ENCODE measurements at regions not wholly inside any gene's neighbourhood (a gene's known extent, or its start where the extent isn't known, plus 50 kb on each side); places are given as distances from the start of the nearest gene placed in this dataset.

- TF ChIP-seq, protein P1, sequence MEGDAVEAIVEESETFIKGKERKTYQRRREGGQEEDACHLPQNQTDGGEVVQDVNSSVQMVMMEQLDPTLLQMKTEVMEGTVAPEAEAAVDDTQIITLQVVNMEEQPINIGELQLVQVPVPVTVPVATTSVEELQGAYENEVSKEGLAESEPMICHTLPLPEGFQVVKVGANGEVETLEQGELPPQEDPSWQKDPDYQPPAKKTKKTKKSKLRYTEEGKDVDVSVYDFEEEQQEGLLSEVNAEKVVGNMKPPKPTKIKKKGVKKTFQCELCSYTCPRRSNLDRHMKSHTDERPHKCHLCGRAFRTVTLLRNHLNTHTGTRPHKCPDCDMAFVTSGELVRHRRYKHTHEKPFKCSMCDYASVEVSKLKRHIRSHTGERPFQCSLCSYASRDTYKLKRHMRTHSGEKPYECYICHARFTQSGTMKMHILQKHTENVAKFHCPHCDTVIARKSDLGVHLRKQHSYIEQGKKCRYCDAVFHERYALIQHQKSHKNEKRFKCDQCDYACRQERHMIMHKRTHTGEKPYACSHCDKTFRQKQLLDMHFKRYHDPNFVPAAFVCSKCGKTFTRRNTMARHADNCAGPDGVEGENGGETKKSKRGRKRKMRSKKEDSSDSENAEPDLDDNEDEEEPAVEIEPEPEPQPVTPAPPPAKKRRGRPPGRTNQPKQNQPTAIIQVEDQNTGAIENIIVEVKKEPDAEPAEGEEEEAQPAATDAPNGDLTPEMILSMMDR (conservative IDR thresholded peaks at IDR 0.05), result no peak
- H2BK15ac ChIP-seq (ENCODE audit: low read depth, low read length), result no peak overlapping the region
- H2AFZ ChIP-seq (ENCODE audit: low read length), result no peak overlapping the region
- Mint-ChIP-seq H3K27ac (no peak overlapping the region), H3K27me3 (ENCODE audit: low read depth) (no peaks in the 10 kb centered on the region), H3K4me3 (no peak overlapping the region), H3K9me3 (peaks cover 0 to 1% of the 10 kb centered on the region in 2 experiments; a peak in 1 of 5 replicates), H3K4me1 (peaks cover 0 to 1% of the 10 kb centered on the region in 2 experiments; a peak in 1 of 4 replicates), H3K36me3 (ENCODE audit: insufficient read depth in 1 of 3, low read depth in 3 of 3) (0 out of 7 replicates have a peak, but pooled peaks cover 0 to 5% (median 0%) of the 10 kb centered on the region in 3 experiments)
- no peak overlapping the region for H3K27ac ChIP-seq (ENCODE audit: insufficient read length, low read depth, low read length)
- DNase-seq, result no peak
- H3K9me3 ChIP-seq (ENCODE audit: control insufficient read depth, low read depth, low read length), result no peaks in the 10 kb centered on the region
- no peak overlapping the region for H3K23ac ChIP-seq (ENCODE audit: insufficient read length, low read depth, low read length)
- no peaks in the 10 kb centered on the region for H3K4me1 ChIP-seq (ENCODE audit: insufficient read depth, low read length)
- H3K4ac ChIP-seq (ENCODE audit: low read depth, low read length), result no peak overlapping the region
- H3K14ac ChIP-seq (ENCODE audit: insufficient read depth, low read length), result no peak overlapping the region
- no peak overlapping the region for H4K8ac ChIP-seq (replicated peaks; ENCODE audit: insufficient read length, low read depth, low read length)
- H3K56ac ChIP-seq (ENCODE audit: insufficient read length, low read depth, low read length), result no peak overlapping the region
- H3K9ac ChIP-seq (ENCODE audit: extremely low read depth, insufficient read length, low read length), result no peak overlapping the region
- H4K20me1 ChIP-seq (ENCODE audit: control insufficient read depth, insufficient read depth, insufficient read length), result no peaks in the 10 kb centered on the region
- H3K18ac ChIP-seq (ENCODE audit: insufficient read length, low read depth, low read length), result no peak overlapping the region
- H3K27me3 ChIP-seq (ENCODE audit: insufficient read depth, low read length), result no peaks in the 10 kb centered on the region
- H3K4me2 ChIP-seq (ENCODE audit: insufficient read depth, insufficient read length, low read length), result no peak overlapping the region
- no peak overlapping the region for H2BK5ac ChIP-seq (ENCODE audit: insufficient read length, low read length)
- no peak overlapping the region for H2BK20ac ChIP-seq (ENCODE audit: low read depth, low read length, poor library complexity, severe bottlenecking)
- H3K23me2 ChIP-seq (ENCODE audit: insufficient read length, low read depth, low read length, poor library complexity, severe bottlenecking), result no peaks in the 10 kb centered on the region
- no peak overlapping the region for H2BK12ac ChIP-seq (ENCODE audit: insufficient read length, low read depth, low read length)
- H2AK5ac ChIP-seq (ENCODE audit: insufficient read length, low read length), result no peak overlapping the region
- no peak overlapping the region for H4K5ac ChIP-seq (ENCODE audit: insufficient read length, low read depth, low read length)
- no CpG with 5 or more reads among the region's 3 CpGs for WGBS (ENCODE audit: extremely low coverage, insufficient read length, low lambda C conversion rate)
- H2BK120ac ChIP-seq (ENCODE audit: low read depth, low read length, poor library complexity, severe bottlenecking), result no peak overlapping the region
- H3K79me2 ChIP-seq (ENCODE audit: insufficient read depth, low read length), result no peaks in the 10 kb centered on the region
- no peak overlapping the region for H3T11ph ChIP-seq (ENCODE audit: low read length)
- no peak overlapping the region for H4K91ac ChIP-seq (ENCODE audit: insufficient read length, low read depth, low read length)
- no peaks in the 10 kb centered on the region for H3K79me1 ChIP-seq (ENCODE audit: insufficient read depth, low read depth, low read length, poor library complexity, severe bottlenecking)
These were observed 375.4 kb upstream of the PTCHD4 start for GRCh38 chr6:48486373-48486772.

All from H9 (cell line).